MM.1S (cell line): ENCODE measurements at regions not wholly inside any gene's neighbourhood (a gene's known extent, or its start where the extent isn't known, plus 50 kb on each side); places are given as distances from the start of the nearest gene placed in this dataset.

Source experiments
- CTCF ChIP-seq: fragments of 300-600 bp; sonication (generic); IDR thresholded peaks from 2 replicates; pipeline ENCODE4 v1.5.1; 2016; ENCODE audit warnings: antibody characterized with exemption, low read length, mixed read lengths
- EZH2 ChIP-seq: fragments of 300-600 bp; sonication (generic); optimal IDR thresholded peaks from 2 replicates; pipeline ENCODE3; 2017; ENCODE audit warnings: low read depth, mild to moderate bottlenecking, antibody characterized with exemption, low read length, mixed read lengths
- EZH2phosphoT487 ChIP-seq: fragments of 300-600 bp; sonication (generic); IDR thresholded peaks from 2 replicates; pipeline ENCODE4 v1.6.1; 2018; ENCODE audit warnings: antibody characterized with exemption, low read length

GRCh38 chr2:12001621-12002020 lies 255.2 kb downstream of the LPIN1 start:
- no peak for TF ChIP-seq CTCF
- no peak for TF ChIP-seq EZH2
- no peak for TF ChIP-seq EZH2phosphoT487
